HG02571 (cell line): ENCODE measurements at regions not wholly inside any gene's neighbourhood (a gene's known extent, or its start where the extent isn't known, plus 50 kb on each side); places are given as distances from the start of the nearest gene placed in this dataset.

Experiments used
- ATAC-seq: cut with Tn5 transposase; IDR thresholded peaks from one replicate; pipeline ENCODE4 v1.9.1; 2021; ENCODE audit warnings: mild to moderate bottlenecking, moderate library complexity; ENCODE audit not compliant: unreplicated experiment

- ATAC-seq, result no peak
Observed at GRCh38 chr2:38207168-38207567, 131.2 kb upstream of the CYP1B1 start.

GRCh38 chr2:38203446-38203810 is 127.5 kb upstream of the CYP1B1 start:
- no peak for ATAC-seq

- no peak for ATAC-seq
Observed at GRCh38 chr2:38202713-38203445, 126.9 kb upstream of the CYP1B1 start.

GRCh38 chr2:38201784-38202183 is 125.8 kb upstream of the CYP1B1 start:
- ATAC-seq, result no peak

GRCh38 chr2:38200598-38200997 is 124.6 kb upstream of the CYP1B1 start:
- ATAC-seq, result no peak

- ATAC-seq, result no peak
Observed at GRCh38 chr2:38199127-38199526, 123.2 kb upstream of the CYP1B1 start.

- no peak for ATAC-seq
Observed at GRCh38 chr2:38194751-38195150, 118.8 kb upstream of the CYP1B1 start.

- ATAC-seq, result no peak
Observed at GRCh38 chr2:38192976-38193375, 117.0 kb upstream of the CYP1B1 start.

GRCh38 chr2:38192046-38192445 is 116.1 kb upstream of the CYP1B1 start:
- ATAC-seq, result no peak

- ATAC-seq, result no peak
Observed at GRCh38 chr2:38191516-38191915, 115.6 kb upstream of the CYP1B1 start.

- ATAC-seq, result no peak
Observed at GRCh38 chr2:38190542-38191218, 114.7 kb upstream of the CYP1B1 start.

- no peak for ATAC-seq
Observed at GRCh38 chr2:38187541-38188011, 111.6 kb upstream of the CYP1B1 start.

GRCh38 chr2:38185012-38185491 is 109.1 kb upstream of the CYP1B1 start:
- ATAC-seq, result peak; percentile 93

GRCh38 chr2:38182492-38183003 is 106.6 kb upstream of the CYP1B1 start:
- no peak for ATAC-seq

GRCh38 chr2:38181806-38182491 is 106.0 kb upstream of the CYP1B1 start:
- no peak for ATAC-seq

GRCh38 chr2:38180754-38181153 is 104.8 kb upstream of the CYP1B1 start:
- ATAC-seq, result no peak

GRCh38 chr2:38178556-38179419 is 102.8 kb upstream of the CYP1B1 start:
- ATAC-seq, result peak; percentile 66

GRCh38 chr2:38178119-38178518 is 102.2 kb upstream of the CYP1B1 start:
- ATAC-seq, result no peak

- no peak for ATAC-seq
Observed at GRCh38 chr2:38176619-38177021, 100.7 kb upstream of the CYP1B1 start.

- no peak for ATAC-seq
Observed at GRCh38 chr2:38174646-38175423, 98.9 kb upstream of the CYP1B1 start.
